MCF 10A (cell line): ENCODE measurements at regions not wholly inside any gene's neighbourhood (a gene's known extent, or its start where the extent isn't known, plus 50 kb on each side); places are given as distances from the start of the nearest gene placed in this dataset.
A peak's percentile ranks its signal among the peaks of the same experiment; 100 is the strongest.

Source experiments
- BruUV-seq: library from RNA; stranded (reverse); fragments of 400-500 nt; replicated peaks from 2 replicates; lab custom pipeline; 2021; lab: Mats Ljungman, UMichigan
- CTCF ChIA-PET: fragments of 300-600 bp; sonication (Branson Sonifier 250); formaldehyde crosslinking; extraction: SDS; loops from one replicate; lab custom pipeline; 2021; ENCODE audit warnings: antibody characterized with exemption, inconsistent platforms; lab: Yijun Ruan, JAX
- POLR2A ChIA-PET: fragments of 300-600, 350-650 bp; sonication (Branson Sonifier 250); formaldehyde crosslinking; extraction: SDS; loops from one replicate; lab custom pipeline; 2020; ENCODE audit warnings: antibody characterized with exemption, inconsistent platforms; lab: Yijun Ruan, JAX
- DNase-seq: peaks from one replicate; pipeline ENCODE4 v3.0.0-alpha.2; 2018; ENCODE audit not compliant: unreplicated experiment
- H3K27ac Mint-ChIP-seq: one replicate; pipeline ENCODE4 v1.8.0; 2022; ENCODE audit warnings: mild to moderate bottlenecking, low read depth, mixed read lengths; ENCODE audit not compliant: unreplicated experiment
- H3K27me3 Mint-ChIP-seq: one replicate; pipeline ENCODE4 v1.8.0; 2022; ENCODE audit warnings: mixed read lengths; ENCODE audit not compliant: insufficient read depth, unreplicated experiment
- H3K36me3 Mint-ChIP-seq: one replicate; pipeline ENCODE4 v1.8.0; 2022; ENCODE audit warnings: mild to moderate bottlenecking, moderate library complexity, mixed read lengths; ENCODE audit not compliant: insufficient read depth, unreplicated experiment
- H3K4me1 Mint-ChIP-seq: one replicate; pipeline ENCODE4 v1.8.0; 2022; ENCODE audit warnings: mixed read lengths; ENCODE audit not compliant: insufficient read depth, unreplicated experiment
- H3K4me3 Mint-ChIP-seq: one replicate; pipeline ENCODE4 v1.8.0; 2022; ENCODE audit warnings: mild to moderate bottlenecking, moderate library complexity, mixed read lengths; ENCODE audit not compliant: unreplicated experiment
- H3K9me3 Mint-ChIP-seq: one replicate; pipeline ENCODE4 v1.8.0; 2022; ENCODE audit warnings: mixed read lengths; ENCODE audit not compliant: unreplicated experiment
- intact Hi-C: fragments of 100-400 bp; cut with micrococcal nuclease; formaldehyde crosslinking; loops from 2 replicates; pipeline ENCODE4 v1.14.1; 2022
- TF ChIP-seq, protein P1 (sequence below): fragments of 200-600 bp; IDR thresholded peaks from one replicate; pipeline ENCODE4 v1.8.0; 2022; ENCODE audit warnings: antibody characterized with exemption, mild to moderate bottlenecking; ENCODE audit not compliant: unreplicated experiment

DNA sequence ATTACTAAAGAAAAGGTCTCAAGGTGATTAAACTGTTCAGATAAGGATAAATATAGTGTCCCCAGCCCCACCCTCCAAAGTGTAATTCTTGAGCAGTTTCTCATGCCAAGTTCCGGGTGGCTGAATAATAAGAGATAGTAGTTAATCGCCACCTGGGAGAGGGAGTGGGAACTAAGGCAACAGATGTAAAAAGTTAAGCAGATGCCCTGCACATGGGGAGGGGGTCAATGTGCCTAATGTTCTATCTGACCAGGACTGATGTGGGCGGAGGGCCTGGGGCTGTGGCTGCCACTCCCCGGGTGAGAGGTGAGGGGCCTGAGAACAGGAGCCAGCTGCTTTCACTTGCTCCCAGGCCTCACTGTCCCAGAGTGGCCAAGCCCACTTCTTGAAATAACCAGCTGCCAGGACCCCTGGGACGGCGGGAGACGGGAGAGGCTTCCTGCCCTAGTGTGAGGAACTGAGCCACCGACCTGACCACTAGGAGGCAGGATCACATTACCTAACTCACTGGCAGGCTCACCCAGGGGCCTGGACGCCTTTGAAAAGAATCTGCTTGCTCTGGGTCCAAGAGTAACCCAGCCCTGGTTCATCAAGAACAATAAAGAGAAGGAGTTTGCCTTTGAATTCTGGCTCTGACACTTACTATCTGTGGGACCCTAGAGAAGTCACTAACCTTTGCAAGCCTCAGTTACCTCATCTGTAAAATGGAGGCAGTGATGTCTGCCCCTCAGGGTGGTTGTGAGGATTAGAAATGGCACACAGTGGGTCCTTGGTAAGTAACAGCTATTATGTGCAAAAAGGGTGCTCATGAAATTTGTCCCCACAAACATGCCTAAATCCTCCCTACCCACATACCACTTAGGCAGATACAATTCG is 179.2 kb downstream of the ATG4C start:
- TF ChIP-seq, protein P1, sequence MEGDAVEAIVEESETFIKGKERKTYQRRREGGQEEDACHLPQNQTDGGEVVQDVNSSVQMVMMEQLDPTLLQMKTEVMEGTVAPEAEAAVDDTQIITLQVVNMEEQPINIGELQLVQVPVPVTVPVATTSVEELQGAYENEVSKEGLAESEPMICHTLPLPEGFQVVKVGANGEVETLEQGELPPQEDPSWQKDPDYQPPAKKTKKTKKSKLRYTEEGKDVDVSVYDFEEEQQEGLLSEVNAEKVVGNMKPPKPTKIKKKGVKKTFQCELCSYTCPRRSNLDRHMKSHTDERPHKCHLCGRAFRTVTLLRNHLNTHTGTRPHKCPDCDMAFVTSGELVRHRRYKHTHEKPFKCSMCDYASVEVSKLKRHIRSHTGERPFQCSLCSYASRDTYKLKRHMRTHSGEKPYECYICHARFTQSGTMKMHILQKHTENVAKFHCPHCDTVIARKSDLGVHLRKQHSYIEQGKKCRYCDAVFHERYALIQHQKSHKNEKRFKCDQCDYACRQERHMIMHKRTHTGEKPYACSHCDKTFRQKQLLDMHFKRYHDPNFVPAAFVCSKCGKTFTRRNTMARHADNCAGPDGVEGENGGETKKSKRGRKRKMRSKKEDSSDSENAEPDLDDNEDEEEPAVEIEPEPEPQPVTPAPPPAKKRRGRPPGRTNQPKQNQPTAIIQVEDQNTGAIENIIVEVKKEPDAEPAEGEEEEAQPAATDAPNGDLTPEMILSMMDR, result peak; percentile 37
- ChIA-PET POLR2A (interaction anchor here (0.5 kb wide), 1 partner anchor 447 kb away, joined by 4 read pairs; no protein-coding TSS in a partner anchor), CTCF (interaction anchor here (0.6 to 2.1 kb wide), 8 partner anchors 9 to 483 kb away, joined by 3 to 10 read pairs (median 4); no protein-coding TSS in a partner anchor)
- Mint-ChIP-seq H3K36me3 (no peaks in the 10 kb centered on the region), H3K4me3 (no peak overlapping the region), H3K9me3 (no peaks in the 10 kb centered on the region), H3K27ac (no peak overlapping the region), H3K27me3 (peaks cover 34% of the 10 kb centered on the region), H3K4me1 (no peaks in the 10 kb centered on the region)
- intact Hi-C loops, result loop anchor here (1.0 kb wide), 2 partner anchors 186 to 478 kb away; no protein-coding TSS in a partner anchor
- DNase-seq, result peak; percentile 54
- BruUV-seq, result no TSS peak

DNA sequence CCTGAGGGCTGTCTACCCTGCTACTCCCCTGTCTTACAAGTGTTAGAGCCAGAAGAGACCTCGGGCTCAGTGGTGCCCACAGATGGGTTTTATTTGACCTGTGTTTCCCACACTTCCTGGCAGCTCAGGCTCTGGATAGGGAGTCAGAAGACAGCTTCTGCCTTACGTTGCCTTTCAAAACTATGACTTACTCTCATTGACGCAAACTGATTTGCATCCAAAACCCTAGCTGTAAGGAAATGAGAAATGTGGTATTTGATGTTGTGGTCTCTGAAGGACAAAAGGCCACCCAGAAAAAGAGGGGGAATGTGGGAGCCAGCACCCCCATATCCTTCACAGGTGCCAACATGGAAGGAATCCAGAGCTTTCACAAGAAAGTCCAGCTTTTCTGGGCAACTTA is 180.2 kb downstream of the ATG4C start:
- CTCF ChIA-PET, result interaction anchor here (0.6 to 2.1 kb wide), 10 partner anchors 8 to 482 kb away, joined by 3 to 10 read pairs (median 4); no protein-coding TSS in a partner anchor

DNA sequence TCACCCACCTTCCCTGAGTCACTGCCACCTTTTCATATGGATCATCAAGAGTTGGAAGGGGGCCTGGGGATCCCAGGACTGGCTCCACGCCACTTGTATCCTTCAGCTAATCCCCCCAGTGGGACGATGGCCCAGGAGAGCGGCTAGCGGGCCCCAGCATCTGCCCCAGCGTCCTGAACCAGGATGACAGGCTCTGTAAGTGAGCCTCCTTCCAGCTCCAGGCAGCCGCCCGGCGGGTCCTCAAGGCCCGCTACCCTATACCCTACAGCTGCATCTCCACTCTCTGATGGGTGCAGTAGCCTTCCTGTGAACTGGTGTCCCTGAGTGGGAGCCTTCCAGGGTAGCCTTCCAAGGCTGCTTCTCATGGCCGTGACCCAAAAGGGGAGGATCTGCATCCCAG is 183.1 kb downstream of the ATG4C start:
- intact Hi-C loops, result no loop called here
- no peak for DNase-seq
- Mint-ChIP-seq H3K27me3 (peaks cover 6% of the 10 kb centered on the region), H3K27ac (no peak overlapping the region), H3K4me3 (no peak overlapping the region), H3K9me3 (no peaks in the 10 kb centered on the region), H3K36me3 (no peaks in the 10 kb centered on the region), H3K4me1 (no peaks in the 10 kb centered on the region)
- TF ChIP-seq, protein P1, result no peak
- POLR2A ChIA-PET, result no interaction called here
- CTCF ChIA-PET, result interaction anchor here (0.9 kb wide), 1 partner anchor 19 kb away, joined by 3 read pairs; no protein-coding TSS in a partner anchor
- BruUV-seq, result no TSS peak

More for the DNA sequence above, 180.2 kb downstream of the ATG4C start:
- no TSS peak for BruUV-seq
- H3K4me1 Mint-ChIP-seq, result no peaks in the 10 kb centered on the region
- no peaks in the 10 kb centered on the region for H3K36me3 Mint-ChIP-seq
- TF ChIP-seq, protein P1, result no peak
- no peak overlapping the region for H3K27ac Mint-ChIP-seq
- no peak for DNase-seq
- intact Hi-C loops, result no loop called here
- no peak overlapping the region for H3K4me3 Mint-ChIP-seq
- peaks cover 24% of the 10 kb centered on the region for H3K27me3 Mint-ChIP-seq
- POLR2A ChIA-PET, result no interaction called here
- H3K9me3 Mint-ChIP-seq, result no peaks in the 10 kb centered on the region

DNA sequence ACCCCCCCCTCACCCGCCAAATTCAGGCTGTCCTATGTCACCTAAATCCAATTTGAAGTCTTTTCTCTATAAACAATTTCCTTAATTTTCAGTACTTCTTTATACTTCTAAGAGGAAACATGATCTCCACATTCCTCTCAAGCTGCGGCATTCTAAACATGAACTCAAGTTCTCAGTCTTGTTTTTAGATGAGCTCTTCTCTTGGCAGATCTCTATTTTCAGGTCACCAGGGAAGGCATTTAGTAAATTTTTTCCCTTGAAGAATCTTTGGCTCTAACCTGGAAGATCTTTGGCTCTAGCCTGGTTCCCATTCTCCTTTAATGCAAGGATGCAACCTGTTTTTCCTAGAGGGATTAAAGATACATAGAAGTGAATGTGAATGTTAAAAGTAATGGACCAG is 193.4 kb downstream of the ATG4C start:
- ChIA-PET POLR2A (no interaction called here), CTCF (interaction anchor here (0.6 to 1.1 kb wide), 2 partner anchors 20 to 560 kb away, joined by 3 to 4 read pairs; no protein-coding TSS in a partner anchor)
- no TSS peak for BruUV-seq
- H3K27ac Mint-ChIP-seq, result no peak overlapping the region
- H3K4me3 Mint-ChIP-seq, result no peak overlapping the region
- TF ChIP-seq, protein P1, result no peak
- H3K27me3 Mint-ChIP-seq, result peaks cover 23% of the 10 kb centered on the region
- no peaks in the 10 kb centered on the region for H3K4me1 Mint-ChIP-seq
- no peak for DNase-seq
- intact Hi-C loops, result no loop called here
- H3K36me3 Mint-ChIP-seq, result no peaks in the 10 kb centered on the region
- no peaks in the 10 kb centered on the region for H3K9me3 Mint-ChIP-seq
